HL-60 (cell line): ENCODE measurements at regions not wholly inside any gene's neighbourhood (a gene's known extent, or its start where the extent isn't known, plus 50 kb on each side); places are given as distances from the start of the nearest gene placed in this dataset.

Source experiments
- DNase-seq, 2 experiments: peaks; one replicate each; pipeline ENCODE4 v3.0.0-alpha.2; 2010 to 2020; ENCODE audit warnings: low read depth in 1 of 2, low spot score in 1 of 2
- H3K27ac ChIP-seq: fragments of 250-450 bp; sonication (Bioruptor Pico); replicated peaks from 2 replicates; pipeline ENCODE4 v1.5.1; 2020; ENCODE audit warnings: mild to moderate bottlenecking, moderate library complexity
- H3K27me3 ChIP-seq: fragments of 250-450 bp; sonication (Bioruptor Pico); 2 replicates; pipeline ENCODE4 v1.5.1; 2021; ENCODE audit warnings: mild to moderate bottlenecking, moderate library complexity; ENCODE audit not compliant: insufficient read depth, poor library complexity, severe bottlenecking
- H3K4me3 ChIP-seq: replicated peaks from 2 replicates; pipeline ENCODE4 v1.5.1; 2011; ENCODE audit warnings: mild to moderate bottlenecking, control low read depth, low read length; ENCODE audit not compliant: insufficient read depth
- GABPA ChIP-seq: IDR thresholded peaks from 2 replicates; pipeline ENCODE4 v1.6.1; 2012; ENCODE audit warnings: low read depth
- POLR2AphosphoS5 ChIP-seq: IDR thresholded peaks from 2 replicates; pipeline ENCODE4 v1.6.1; 2012; ENCODE audit warnings: low read depth
- SPI1 ChIP-seq: IDR thresholded peaks from 2 replicates; pipeline ENCODE4 v1.6.1; 2012; ENCODE audit warnings: low read depth, mild to moderate bottlenecking, borderline replicate concordance
- TF ChIP-seq, protein P1 (sequence below): IDR thresholded peaks from one replicate; pipeline ENCODE4 v1.5.1; 2011; ENCODE audit warnings: low read length, control low read depth, inconsistent platforms; ENCODE audit not compliant: insufficient read depth
- TF ChIP-seq, protein P2 (sequence below): IDR thresholded peaks from 2 replicates; pipeline ENCODE4 v1.6.1; 2012; ENCODE audit warnings: low read depth; ENCODE audit not compliant: insufficient replicate concordance

DNA sequence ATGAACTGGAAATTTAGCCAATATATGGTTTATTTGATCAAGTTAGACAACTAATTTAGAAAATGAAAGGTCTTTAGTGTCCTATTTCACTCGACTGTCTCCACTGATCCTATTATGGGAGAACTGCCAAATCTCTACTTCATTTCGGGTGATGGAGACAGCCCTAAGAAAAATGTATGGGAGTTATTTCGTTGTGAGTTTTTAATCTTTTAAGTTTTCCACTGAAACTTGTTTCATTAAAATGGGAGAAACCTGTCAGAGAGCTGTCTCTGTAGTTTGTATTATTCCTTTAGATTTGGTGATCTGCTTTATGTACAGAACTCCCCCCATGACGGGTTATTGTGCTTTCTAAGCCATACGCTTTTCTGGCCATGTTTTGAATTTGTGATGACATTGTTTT is 899.7 kb downstream of the ADGRL2 start:
- TF ChIP-seq POLR2AphosphoS5 = no peak
- TF ChIP-seq, protein P1, sequence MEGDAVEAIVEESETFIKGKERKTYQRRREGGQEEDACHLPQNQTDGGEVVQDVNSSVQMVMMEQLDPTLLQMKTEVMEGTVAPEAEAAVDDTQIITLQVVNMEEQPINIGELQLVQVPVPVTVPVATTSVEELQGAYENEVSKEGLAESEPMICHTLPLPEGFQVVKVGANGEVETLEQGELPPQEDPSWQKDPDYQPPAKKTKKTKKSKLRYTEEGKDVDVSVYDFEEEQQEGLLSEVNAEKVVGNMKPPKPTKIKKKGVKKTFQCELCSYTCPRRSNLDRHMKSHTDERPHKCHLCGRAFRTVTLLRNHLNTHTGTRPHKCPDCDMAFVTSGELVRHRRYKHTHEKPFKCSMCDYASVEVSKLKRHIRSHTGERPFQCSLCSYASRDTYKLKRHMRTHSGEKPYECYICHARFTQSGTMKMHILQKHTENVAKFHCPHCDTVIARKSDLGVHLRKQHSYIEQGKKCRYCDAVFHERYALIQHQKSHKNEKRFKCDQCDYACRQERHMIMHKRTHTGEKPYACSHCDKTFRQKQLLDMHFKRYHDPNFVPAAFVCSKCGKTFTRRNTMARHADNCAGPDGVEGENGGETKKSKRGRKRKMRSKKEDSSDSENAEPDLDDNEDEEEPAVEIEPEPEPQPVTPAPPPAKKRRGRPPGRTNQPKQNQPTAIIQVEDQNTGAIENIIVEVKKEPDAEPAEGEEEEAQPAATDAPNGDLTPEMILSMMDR = no peak
- TF ChIP-seq, protein P2, sequence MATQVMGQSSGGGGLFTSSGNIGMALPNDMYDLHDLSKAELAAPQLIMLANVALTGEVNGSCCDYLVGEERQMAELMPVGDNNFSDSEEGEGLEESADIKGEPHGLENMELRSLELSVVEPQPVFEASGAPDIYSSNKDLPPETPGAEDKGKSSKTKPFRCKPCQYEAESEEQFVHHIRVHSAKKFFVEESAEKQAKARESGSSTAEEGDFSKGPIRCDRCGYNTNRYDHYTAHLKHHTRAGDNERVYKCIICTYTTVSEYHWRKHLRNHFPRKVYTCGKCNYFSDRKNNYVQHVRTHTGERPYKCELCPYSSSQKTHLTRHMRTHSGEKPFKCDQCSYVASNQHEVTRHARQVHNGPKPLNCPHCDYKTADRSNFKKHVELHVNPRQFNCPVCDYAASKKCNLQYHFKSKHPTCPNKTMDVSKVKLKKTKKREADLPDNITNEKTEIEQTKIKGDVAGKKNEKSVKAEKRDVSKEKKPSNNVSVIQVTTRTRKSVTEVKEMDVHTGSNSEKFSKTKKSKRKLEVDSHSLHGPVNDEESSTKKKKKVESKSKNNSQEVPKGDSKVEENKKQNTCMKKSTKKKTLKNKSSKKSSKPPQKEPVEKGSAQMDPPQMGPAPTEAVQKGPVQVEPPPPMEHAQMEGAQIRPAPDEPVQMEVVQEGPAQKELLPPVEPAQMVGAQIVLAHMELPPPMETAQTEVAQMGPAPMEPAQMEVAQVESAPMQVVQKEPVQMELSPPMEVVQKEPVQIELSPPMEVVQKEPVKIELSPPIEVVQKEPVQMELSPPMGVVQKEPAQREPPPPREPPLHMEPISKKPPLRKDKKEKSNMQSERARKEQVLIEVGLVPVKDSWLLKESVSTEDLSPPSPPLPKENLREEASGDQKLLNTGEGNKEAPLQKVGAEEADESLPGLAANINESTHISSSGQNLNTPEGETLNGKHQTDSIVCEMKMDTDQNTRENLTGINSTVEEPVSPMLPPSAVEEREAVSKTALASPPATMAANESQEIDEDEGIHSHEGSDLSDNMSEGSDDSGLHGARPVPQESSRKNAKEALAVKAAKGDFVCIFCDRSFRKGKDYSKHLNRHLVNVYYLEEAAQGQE = no peak
- no peak for TF ChIP-seq SPI1
- Histone ChIP-seq H3K27me3 (no peaks in the 10 kb centered on the region), H3K4me3 (no peak overlapping the region), H3K27ac (no peak overlapping the region)
- no peak for DNase-seq

DNA sequence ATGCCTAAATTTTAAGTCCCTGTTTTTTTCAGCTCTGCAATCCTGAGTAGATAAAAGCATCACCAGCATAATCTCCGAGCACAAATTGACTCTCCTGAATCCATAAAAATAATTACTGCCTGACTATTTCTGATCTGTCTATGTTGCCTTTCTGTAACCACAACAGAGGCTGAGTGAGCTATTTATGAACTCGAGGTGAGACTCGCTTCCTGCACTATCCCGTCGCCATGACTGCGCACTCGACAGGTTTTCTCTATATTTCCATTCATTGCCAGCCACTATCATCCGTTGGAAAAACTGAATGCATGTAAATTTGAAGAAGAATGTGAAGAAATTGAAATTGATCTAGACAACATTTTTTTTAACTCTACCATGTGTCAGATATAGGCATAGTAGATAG is 897.2 kb downstream of the ADGRL2 start:
- no peak overlapping the region for H3K27ac ChIP-seq
- TF ChIP-seq, protein P1 = no peak
- TF ChIP-seq GABPA = no peak
- no peak for TF ChIP-seq POLR2AphosphoS5
- TF ChIP-seq, protein P2 = no peak
- no peak for TF ChIP-seq SPI1
- no peaks in the 10 kb centered on the region for H3K27me3 ChIP-seq
- H3K4me3 ChIP-seq = no peak overlapping the region
- no peak for DNase-seq

DNA sequence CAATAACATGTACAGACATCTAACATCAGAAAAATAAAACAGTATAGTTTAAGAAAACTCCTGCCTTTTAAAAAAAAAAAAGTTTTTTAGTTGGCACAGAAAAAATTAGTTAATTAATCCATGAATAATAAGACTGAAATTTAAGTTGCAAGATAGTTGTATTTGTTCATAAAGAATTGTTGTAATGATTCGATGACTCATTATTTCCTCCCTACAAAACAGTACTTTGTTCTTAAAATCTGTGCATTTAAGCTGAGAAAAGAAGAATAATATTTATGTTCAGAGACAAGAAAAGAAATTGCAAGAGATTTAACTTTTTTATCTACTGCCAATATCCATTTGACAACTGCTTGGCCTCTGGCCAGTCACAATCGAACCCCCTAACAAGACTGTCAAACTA is 894.7 kb downstream of the ADGRL2 start:
- Histone ChIP-seq H3K27ac (no peak overlapping the region), H3K4me3 (no peak overlapping the region), H3K27me3 (no peaks in the 10 kb centered on the region)
- DNase-seq = no peak
- no peak for TF ChIP-seq GABPA
- TF ChIP-seq, protein P1 = no peak
- TF ChIP-seq POLR2AphosphoS5 = no peak
- TF ChIP-seq, protein P2 = no peak
- TF ChIP-seq SPI1 = no peak
